ENCODE measurements at regions not wholly inside any gene's neighbourhood (a gene's known extent, or its start where the extent isn't known, plus 50 kb on each side); places are given as distances from the start of the nearest gene placed in this dataset.

DNA sequence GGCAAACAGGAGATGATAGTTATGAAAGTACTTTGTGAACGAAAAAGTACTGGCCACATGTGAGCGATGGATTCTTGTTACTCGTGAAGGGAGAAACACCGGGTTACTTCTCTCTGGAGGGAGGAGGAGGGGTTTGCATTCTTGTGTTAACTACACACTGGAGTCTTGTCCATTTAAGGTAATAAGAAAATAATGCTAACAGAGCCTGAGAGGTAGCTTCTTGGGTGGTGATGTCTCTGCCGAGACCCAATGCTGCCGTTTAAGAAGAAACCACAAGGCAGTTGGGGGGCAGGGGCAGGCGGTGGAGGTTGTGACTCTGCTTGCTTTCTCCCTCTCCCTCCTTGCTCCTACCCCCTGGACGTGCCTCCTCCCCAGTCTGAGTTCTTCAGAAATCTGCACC lies 100.9 kb upstream of the ROPN1 start:
- no peak for DNase-seq

DNA sequence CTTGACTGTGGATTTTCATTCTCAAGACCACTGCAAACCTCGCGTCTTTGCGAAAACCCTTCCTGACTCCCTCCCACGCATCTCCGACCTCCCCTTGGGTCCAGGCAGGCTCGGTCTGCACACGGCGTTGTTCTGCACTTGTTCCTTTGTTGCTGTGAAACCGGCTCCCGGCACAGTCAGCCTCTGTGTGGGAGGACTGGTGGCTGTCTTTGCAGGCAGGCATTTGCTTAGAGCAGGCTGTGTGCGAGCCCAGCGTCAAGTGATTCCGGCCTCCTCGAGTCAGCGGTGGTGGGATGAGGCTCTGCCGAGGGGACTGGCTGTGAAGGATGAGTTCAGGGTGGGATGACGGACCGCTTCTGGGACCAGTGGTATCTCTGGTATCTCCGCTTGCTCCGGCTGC lies 102.6 kb upstream of the ROPN1 start:
- no peak for DNase-seq

DNA sequence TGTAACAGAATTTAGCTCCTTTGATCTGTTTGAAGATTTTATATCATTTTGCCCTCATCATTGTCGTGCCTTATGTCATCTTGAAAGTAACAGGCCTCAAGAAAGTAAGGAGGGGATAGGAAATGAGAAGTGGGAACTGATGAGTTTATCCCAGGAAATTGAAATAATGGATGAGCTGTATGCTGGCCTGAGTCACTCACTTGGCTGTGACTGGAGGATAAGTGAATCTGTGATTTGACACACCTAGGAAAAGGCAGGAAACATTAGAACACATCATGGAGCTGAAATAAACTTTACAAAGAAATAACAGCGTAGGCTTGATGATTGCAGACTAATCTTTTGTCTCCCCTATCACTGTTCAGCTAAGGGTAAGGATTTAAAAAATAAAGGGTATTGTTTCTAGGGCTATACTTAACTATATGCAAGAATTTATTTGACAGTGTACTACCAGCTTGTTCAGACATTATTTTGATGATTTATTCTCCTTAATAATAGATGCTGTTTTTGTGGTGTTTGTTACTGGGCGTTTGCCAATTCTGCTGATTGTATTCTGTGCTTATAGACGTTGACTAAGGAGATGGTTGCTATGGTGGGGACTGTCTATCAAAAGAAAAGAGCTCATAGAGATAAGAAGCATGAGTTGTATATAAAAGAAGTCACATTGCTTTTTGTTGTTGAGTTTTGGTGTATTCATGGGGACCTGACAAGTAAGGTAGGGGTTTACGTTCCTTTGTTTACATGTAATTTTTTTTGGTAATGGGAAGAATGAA lies 105.6 kb upstream of the ROPN1 start:
- no peak for DNase-seq

DNA sequence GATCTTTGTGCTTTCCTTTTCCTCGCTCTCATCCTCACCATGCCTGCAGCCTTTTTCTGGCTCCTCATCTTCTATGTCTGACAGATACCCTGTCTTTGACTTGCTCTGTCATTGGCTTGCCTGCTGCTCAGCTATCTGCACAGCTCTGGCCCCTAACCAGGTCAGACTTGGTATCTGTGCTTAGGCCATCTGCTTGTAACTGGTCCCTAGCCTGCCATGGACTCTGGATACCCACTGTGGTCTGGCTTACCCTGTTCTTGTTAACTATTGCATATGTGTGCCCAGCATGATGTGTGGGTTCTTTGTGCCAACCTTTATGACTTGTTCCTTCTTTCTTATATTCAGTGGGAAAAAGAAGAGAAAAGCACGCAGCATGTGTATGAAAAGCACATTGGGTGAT lies 109.7 kb upstream of the ROPN1 start:
- DNase-seq: no peak

DNA sequence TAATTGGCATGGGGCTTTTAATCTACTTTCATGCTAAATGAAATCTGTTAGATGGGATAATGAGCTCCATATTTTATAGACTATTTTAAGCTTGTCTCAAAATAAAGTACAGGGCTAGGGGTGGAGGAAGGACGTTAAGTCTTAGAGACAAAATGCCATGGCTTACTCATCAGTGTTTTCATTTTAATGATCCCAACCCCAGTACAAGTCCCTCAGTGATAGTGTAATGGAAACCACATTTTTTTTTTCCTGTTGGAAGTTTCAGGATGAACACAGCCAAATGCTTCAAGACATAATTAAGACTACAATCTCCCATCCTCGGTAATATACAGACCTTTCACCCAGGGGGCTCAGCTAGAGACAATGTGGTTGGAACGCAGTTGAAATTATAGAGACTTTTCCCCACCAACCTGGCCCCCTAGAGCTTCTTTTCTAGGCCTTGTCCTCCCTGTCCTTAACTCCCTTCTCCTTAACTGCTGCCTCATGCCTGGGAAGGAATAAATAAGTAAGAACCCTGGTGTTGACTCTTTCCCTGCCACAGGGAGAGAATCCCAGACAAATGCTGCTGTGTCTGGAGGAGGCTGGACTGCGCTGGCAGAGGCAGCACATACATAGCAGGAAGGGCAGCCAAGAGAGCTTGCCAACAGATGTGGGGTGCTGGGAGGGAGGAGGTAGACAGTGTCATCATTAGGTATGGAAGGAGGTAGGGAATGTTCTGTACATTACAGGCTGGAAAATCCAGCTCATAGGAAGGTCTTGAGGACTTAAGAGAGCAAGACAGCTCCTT lies 115.4 kb upstream of the ROPN1 start:
- no peak for DNase-seq

DNA sequence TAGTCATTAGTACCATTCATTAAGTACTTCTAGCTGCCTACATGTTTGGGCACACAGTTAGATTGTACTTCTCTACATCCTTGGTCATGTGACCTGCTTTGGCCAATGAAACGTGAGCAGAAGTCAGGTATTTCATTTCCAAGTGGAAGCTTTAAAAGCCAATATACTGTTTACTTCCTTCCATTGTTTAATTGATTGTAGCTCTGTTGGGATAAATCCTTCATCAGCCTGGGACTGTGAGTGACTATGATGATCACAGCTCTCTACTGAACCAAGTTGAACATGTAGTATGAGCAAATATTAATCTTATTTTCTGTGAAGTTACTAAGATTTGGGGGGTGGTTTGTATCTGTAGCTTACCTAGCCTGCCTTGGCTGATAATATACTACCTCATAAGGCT lies 116.5 kb upstream of the ROPN1 start:
- DNase-seq: no peak

DNA sequence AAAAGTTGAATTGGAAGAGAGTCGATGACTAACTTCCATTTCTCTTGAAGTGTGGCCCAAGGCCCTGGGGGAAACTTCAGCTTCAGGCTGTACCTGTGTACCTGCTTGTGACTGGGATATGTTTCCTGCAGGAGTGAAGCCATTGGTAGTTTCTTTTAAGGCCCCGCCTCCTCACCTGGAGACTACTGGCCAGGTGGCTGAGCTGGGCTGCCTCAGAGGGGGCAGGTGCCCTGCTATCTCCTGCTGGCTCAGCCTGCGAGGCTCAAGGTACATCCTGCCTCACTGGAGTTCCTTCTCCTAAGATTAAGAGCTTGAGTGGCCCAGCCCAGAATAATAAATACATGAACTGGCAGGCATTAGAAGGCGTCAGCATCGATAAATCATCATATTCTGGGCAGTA lies 121.6 kb upstream of the ROPN1 start:
- DNase-seq: no peak

DNA sequence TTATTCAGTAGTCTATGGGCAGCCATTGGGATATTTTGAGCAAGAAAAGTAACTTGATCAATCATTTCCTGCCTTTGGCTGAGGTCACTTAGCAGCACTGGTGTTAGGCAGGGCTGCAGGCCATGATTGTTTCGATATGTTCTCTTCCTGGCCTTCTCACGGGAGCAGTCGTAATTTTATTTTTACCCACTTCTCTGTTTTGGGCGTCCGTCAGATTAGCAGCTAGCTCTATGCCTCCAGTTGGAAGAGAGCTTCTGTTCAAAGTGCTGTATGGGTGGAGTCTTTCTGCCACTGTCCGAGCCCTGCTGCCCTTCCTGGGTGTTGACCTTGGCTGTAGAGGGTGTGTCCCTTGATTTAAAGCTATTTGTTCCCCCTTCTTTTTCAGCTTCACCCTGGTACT lies 123.4 kb upstream of the ROPN1 start:
- DNase-seq: no peak

DNA sequence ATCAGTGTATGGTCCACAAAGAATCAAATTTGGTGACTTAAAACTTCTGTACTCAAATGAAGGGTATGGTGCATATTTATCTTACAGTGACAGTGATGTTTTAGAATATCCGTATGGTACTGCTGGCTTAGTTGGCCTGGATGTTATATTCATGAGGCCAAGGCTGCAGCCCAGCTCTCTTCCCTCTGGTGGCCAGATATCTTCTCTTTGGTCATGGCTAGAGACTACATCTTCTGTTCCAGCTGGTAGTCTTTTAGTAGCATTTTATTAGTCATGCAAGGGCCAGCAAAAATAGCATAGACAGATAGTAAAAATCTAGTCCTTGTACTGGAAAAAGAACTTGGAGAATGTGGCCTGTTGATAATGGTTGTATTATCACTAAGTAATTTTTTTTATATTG lies 124.0 kb upstream of the ROPN1 start:
- DNase-seq: no peak

DNA sequence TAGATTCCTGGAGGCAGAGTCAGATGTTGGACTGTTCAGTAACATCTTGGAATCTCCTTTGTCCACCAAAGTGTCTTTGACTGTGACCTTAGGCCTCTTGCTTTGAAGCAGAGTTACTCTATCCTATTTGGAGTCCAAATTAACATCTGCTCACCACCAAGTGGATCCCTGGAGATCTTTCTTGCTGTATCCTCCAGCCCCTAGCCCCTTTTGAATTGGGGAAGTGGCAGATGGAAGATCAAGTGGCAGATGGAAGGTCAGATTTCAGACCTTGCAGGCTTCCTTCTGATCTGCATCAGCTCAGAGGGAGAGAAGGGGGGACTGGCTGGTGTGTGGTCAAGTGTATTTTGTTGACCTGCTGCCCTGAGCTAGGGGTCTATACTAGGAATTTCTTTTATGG lies 125.0 kb upstream of the ROPN1 start:
- no peak for DNase-seq

DNA sequence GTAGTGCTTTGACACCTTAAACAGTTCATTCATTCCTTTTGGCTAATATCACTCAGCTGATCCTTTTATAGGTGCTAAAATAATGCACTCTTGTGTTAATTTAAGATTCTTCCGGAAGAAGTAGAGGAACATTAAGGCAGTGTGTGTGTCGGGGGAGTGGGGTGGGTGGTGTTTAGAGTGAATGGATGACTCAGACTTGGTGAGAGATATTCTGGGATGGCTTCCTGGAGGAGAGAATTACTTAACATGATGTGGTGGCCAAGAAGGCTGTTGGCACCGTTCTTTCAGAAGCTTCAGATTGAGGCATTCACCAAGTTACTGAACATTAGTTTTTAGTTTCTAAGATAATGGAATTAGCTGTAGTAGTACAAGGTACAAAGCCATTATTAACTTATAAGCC lies 125.6 kb upstream of the ROPN1 start:
- DNase-seq: no peak

DNA sequence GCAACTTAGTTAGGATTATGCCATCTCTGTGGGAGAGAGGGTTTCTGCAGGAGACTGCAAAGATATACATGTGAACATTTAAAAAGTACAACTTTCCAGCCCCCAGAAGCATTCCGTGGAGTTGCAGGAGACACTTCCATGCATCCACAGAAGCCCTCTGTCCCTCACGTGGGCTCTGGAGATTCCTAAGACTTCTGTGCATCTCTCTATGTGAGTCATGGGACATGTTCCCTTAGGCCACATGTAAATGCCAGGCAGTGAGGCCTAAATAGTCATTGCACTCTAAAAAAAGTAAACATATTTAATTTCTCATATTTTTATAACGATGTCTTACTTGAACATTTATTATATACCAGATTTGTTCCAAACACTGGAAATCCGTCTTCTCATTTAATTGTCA lies 126.5 kb upstream of the ROPN1 start:
- DNase-seq: no peak

DNA sequence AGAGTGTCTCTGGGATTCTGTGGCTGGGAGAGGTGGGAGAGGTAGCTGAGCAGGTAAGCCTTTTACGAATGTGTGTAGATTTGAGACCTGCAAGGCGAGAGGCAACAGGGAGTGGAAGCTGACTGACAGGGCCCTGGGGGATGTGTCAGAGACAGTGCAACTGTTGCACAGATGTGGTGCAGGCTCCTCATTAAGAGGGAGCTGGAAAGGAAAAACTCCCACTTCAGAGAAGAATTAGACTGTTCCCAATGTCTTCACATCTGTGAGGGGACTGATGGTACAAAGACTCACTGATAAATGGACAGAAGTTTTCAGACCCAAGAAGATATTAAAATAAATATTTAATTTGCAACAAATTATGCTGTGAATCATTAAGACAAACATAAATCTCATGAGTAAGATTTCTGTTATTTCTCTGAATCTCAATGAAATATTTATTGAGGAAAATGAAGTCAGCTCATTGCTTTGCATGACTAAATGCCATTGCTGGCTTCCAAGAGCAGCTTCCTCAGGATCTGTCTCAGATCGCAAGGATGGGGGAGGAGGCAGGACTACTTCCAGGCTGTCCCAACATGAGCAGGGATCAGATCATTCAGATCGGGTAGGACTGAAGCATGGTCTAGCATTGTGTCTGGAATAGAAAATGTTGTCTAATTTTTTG lies 127.3 kb upstream of the ROPN1 start:
- no peak for DNase-seq

DNA sequence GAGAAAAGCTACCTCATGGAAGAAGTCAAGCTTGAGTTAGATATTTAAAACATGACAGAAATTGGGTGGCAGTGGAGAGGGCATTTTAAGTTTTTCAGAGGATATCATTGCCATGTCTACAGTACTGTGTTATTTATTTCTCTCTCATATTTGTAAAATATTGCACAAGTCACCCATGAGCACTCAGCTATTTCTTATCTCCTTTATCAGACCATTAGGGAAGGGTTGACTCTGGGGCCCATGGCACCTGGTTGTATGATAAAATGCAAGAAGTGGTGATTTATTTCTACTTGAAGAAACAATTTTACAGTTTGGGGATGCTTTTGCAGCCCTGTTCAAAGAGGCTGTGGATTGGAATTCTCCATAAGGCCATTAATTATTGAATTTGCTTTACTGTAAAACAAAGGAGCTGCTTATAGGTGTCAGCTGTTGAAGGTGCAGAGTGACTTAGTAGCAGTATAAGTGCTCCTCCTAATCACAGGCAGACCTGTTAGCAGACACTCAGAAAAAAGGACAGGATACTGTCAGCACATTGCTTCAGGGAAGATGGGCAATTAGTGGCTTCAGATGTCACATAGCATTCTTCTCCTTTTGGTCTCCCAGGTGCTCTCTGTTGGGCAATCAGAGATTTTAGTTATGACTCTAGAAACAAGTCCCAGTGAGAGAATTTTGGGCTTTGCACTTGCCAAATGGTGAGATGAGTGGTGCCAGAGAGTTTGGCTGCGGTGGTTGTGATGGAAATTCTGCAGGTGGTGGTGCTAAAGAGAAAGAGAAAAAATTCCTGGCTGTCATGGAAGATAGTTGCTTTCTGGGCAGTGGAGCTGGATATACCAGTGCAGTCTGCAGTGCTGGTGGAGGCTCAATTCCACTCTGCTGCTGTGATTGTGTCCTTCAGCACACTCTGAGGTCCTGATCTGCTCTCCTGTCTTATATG lies 129.7 kb upstream of the ROPN1 start:
- no peak for DNase-seq

DNA sequence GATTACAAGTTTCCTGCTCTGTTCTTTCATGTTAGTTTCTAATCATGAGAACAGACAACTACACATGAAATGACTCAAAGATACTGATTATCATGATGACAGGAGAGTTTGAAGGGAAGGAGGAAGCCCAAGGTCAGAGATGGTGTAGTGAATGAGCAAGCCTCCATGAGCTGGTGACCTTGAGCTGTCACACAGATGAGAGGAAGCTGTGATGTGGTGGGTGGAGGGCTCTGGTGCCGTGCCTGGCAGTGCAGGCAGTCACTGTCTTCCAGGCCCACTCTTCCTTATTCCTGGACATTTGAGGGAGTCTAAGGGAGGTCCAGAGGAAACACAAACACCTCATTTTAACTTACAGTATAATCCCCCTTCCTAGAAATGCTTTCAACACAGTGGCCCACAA lies 133.4 kb upstream of the ROPN1 start:
- DNase-seq: no peak

DNA sequence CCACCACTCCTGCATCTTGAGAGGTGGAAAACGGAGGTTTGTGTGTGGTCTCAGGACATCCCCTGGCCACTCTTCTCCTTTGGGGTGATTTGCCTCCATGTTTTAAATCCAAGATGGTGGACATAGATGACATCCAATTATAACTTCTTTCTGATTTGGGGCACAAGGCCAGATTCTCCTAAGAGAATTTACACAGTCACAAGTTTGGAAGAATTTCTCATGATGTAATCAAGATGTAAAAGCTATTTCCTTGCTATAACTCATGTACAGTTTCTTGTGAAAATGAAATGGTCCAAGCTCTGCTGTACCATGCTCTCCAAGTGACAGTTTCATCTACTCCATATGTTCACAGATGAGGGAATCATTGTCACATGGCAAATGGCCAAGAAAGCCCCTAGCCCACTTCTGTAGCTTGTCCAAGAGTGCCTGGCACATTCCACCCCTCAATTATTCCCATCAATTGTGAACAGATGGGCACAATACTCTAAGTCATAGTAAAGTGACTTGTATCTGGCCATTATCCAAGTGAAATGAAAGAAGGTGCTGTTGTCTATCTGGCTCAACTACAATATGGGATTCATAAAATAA lies 134.6 kb upstream of the ROPN1 start:
- DNase-seq: no peak

DNA sequence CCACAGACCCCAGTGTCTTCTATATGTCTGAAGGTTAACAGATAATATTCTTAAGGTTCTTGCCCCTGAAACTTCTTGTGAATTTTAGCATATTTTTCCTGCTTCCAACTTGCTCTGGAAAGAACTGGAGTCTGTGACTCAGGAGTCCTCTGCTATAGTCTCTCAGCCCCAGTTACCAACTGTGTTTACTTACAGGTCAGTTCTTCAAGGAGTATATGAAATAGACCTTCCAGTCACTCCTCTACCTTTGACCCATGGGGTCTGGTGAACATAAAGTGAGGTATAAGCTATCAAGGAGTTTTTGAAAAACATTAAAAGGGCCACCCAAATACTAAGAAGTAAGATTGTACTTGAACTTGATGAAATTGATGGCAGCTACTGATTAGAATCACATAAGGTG lies 139.2 kb upstream of the ROPN1 start:
- DNase-seq: no peak

DNA sequence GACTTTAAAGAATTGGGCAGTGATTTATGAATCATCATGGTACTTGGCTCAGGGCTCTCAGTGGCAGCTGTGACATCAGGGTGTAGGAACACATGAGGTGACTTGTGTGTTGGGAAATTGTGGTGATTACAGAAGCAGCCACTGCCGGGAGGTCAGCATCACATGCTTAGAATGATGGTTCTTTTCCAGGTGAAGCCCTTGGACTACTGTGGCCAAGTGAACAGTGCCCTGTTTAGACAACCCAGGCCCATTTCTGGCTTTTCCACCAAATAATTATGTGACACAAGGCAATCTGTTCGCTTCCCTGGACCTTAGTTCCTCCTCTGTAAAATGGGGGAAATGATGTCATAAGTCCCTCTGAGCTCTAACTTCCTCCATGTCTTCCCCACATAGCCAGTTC lies 139.7 kb upstream of the ROPN1 start:
- no peak for DNase-seq

DNA sequence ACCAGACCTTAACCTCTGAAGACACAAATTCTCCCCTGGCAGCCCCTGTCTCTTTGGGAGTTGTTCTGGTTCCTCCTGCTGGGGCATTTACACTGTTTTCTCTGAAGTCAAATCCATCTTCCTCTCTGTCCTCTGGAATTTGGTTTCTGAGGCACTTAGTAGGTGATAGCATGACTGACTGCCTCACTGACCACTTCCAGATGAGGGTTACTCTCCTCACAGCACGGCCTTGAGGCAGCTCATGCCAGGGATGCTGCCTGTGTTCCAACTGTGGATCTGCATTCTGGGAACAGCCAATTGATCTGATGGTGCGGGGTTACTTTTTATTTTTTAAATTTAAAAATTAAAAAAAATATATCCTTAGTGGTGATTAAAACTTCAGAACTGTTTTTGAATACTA lies 140.9 kb upstream of the ROPN1 start:
- DNase-seq: no peak

DNA sequence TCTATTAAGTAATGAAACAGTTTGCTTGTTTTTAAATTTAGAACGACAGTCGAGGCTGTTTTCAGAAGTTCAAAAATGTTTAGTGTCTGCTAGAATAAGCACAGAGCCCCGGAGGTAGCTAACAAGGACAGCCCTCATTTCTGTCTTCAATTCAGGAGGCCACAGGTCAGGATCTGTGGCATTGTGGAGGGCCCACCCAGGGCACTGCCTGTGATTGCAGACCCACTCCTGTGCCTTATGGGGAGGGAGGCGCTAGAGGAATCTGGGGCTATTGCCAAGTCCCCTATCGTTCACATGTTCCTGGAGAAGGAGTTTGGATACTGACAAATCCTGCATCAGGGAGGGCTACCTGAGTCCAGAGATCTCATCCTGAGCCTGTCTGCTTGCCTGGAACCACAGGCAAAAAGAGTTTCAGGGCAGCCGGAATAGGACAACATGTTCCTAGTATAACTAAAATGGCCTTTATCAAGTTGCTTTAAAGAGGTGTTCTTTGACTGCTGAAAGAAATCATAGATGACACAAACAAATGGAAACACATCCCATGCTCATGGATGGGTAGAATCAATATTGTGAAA lies 141.5 kb upstream of the ROPN1 start:
- no peak for DNase-seq

DNA sequence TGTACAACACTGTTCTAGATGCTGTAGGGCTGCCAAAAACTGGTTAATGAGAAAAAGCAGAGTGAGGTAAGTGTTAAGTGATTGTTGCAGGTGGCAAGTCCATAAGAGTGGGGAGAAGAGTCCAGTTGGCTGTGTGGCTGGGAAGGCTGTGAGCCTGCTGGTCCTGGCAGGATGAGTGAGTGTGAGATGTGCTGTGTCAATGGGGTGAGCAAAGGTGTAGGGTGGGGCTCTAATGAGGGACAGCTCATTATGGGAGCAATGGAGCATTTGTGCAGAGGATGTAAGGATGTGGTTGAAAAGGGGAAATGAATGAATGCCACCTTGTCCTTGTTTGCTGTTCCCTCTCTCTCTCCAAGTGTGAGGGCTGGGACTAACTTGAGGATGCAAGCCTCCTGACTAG lies 145.3 kb upstream of the ROPN1 start:
- DNase-seq: no peak

DNA sequence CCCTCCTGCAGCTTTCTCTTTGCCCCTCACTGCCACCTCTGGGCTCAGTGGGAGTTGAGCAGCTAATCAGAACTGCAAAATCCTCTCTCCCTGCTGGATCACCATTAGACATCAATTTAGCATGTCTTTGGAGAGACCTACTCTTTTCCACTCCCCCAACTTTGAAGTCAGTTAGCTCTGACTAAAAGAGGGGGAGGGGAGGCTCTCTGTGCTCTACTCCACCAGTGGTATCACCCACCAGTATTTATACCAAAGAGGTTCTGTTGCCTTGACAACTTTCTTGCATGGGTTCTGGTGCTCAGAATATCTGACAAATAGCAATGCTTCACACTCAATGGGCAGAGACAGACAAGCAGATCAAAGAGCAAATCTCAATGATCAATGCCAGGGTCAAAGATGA lies 146.2 kb upstream of the ROPN1 start:
- no peak for DNase-seq

Data from NK-92 treated with Interleukin-12 subunit alpha and Interleukin-12 subunit beta, amount 100 ng/mL, for 24 hours (cell line).